ENCODE measurements at regions not wholly inside any gene's neighbourhood (a gene's known extent, or its start where the extent isn't known, plus 50 kb on each side); places are given as distances from the start of the nearest gene placed in this dataset.

DNA sequence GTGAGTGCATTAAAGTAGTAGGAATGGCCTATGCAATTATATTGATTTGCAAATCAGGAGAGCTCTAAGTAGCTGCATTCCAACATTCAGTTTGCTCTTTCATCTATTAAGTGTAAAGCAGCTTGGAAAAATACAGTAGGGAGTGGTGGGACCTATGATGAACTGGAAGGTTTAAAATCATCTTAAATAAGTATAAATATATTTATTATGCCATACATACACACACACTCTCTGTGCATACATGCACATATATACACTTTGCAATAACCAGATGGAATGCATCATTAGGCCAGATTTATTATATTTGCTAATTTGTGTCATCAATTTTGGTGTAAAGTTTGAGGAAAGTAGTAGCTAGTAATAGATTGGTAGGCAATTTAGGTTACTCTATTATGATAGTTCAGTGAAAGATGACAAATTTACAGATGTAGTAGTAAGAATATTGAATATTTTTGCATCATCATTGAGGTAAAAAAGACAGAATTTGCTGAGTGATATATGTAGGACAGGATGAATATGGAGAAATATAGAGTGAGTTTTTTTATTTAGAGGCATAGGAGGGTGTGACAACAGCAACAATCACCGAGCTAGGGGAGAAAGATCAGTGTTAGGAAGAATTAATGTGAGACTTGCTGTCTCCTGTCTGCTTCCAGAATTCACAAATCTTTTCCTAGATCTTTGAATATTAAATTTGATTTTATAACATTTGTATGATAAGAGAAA lies 961.0 kb upstream of the CDH2 start:
- no peak for FAIRE-seq
- Histone ChIP-seq H2AFZ (ENCODE audit: low read length) (no peak overlapping the region), H3K4me2 (ENCODE audit: low read depth, low read length) (no peak overlapping the region), H3K36me3 (replicated peaks in 1 of 2; ENCODE audit: control insufficient read depth in 1 of 2, insufficient read depth in 2 of 2, low read length in 2 of 2) (no peaks in the 10 kb centered on the region), H4K20me1 (ENCODE audit: insufficient read depth, low read length) (no peaks in the 10 kb centered on the region), H3K27ac (ENCODE audit: extremely low read length, insufficient read depth, low read length) (no peak overlapping the region), H3K9me3 (ENCODE audit: low read length) (no peaks in the 10 kb centered on the region), H3K4me1 (ENCODE audit: insufficient read depth, low read length) (no peaks in the 10 kb centered on the region), H3K27me3 (ENCODE audit: control insufficient read depth in 1 of 2, insufficient read depth in 2 of 2, low read length in 2 of 2) (no peaks in the 10 kb centered on the region; a peak in 1 of 5 replicates), H3K9ac (ENCODE audit: insufficient read depth, low read depth, low read length) (no peak overlapping the region), H3K79me2 (ENCODE audit: insufficient read depth, low read length) (no peaks in the 10 kb centered on the region), H3K4me3 (replicated peaks in 1 of 3; ENCODE audit: insufficient read depth in 1 of 3, low read depth in 2 of 3, low read length in 3 of 3) (no peak overlapping the region)
- in situ Hi-C loops (cut with HindIII; ENCODE audit: extremely low pct_ligation_motif_present, low pct_unique_long_range_greater_than_20kb) (no loop called here), intact Hi-C loops (cut with micrococcal nuclease; ENCODE audit: unreplicated experiment) (no loop called here)
- no TSS peak for BruUV-seq (replicated peaks)
- WGBS (ENCODE audit: low lambda C conversion rate): 7% methylated on average over 1 of the region's 1 CpG
- CTCF ChIA-PET (ENCODE audit: low intra/inter-chr PET ratio, low total read pairs): no interaction called here
- no peak for DNase-seq (ENCODE audit: low spot score)
- POLR2A ChIA-PET: no interaction called here
- TF ChIP-seq ZFP36L1 (CRISPR knock-in tag; IDR thresholded peaks at IDR 0.05): no peak
- TF ChIP-seq AGO1 (IDR thresholded peaks at IDR 0.05; ENCODE audit: low read depth, low read length, poor library complexity, severe bottlenecking): no peak
- no peak for TF ChIP-seq GABPB1 (CRISPR knock-in tag; IDR thresholded peaks at IDR 0.05)
- no peak for TF ChIP-seq PRMT3 (CRISPR knock-in tag; IDR thresholded peaks at IDR 0.05; ENCODE audit: borderline replicate concordance, low read depth)
- TF ChIP-seq ZFP41 (CRISPR knock-in tag; IDR thresholded peaks at IDR 0.05; ENCODE audit: borderline replicate concordance): no peak
- TF ChIP-seq STAG1 (CRISPR knock-in tag; IDR thresholded peaks at IDR 0.05): no peak
- TF ChIP-seq ZFX (CRISPR knock-in tag; IDR thresholded peaks at IDR 0.05; ENCODE audit: low read depth): no peak
- no peak for TF ChIP-seq ZNF703 (CRISPR knock-in tag; IDR thresholded peaks at IDR 0.05; ENCODE audit: borderline replicate concordance)
- TF ChIP-seq ZNF337 (CRISPR knock-in tag; IDR thresholded peaks at IDR 0.05; ENCODE audit: borderline replicate concordance, low read depth): no peak
- TF ChIP-seq PHF21A (CRISPR knock-in tag; IDR thresholded peaks at IDR 0.05): no peak
- TF ChIP-seq, protein P1, sequence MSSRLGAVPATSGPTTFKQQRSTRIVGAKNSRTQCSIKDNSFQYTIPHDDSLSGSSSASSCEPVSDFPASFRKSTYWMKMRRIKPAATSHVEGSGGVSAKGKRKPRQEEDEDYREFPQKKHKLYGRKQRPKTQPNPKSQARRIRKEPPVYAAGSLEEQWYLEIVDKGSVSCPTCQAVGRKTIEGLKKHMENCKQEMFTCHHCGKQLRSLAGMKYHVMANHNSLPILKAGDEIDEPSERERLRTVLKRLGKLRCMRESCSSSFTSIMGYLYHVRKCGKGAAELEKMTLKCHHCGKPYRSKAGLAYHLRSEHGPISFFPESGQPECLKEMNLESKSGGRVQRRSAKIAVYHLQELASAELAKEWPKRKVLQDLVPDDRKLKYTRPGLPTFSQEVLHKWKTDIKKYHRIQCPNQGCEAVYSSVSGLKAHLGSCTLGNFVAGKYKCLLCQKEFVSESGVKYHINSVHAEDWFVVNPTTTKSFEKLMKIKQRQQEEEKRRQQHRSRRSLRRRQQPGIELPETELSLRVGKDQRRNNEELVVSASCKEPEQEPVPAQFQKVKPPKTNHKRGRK (CRISPR knock-in tag; IDR thresholded peaks at IDR 0.05): no peak
- TF ChIP-seq, protein P2, sequence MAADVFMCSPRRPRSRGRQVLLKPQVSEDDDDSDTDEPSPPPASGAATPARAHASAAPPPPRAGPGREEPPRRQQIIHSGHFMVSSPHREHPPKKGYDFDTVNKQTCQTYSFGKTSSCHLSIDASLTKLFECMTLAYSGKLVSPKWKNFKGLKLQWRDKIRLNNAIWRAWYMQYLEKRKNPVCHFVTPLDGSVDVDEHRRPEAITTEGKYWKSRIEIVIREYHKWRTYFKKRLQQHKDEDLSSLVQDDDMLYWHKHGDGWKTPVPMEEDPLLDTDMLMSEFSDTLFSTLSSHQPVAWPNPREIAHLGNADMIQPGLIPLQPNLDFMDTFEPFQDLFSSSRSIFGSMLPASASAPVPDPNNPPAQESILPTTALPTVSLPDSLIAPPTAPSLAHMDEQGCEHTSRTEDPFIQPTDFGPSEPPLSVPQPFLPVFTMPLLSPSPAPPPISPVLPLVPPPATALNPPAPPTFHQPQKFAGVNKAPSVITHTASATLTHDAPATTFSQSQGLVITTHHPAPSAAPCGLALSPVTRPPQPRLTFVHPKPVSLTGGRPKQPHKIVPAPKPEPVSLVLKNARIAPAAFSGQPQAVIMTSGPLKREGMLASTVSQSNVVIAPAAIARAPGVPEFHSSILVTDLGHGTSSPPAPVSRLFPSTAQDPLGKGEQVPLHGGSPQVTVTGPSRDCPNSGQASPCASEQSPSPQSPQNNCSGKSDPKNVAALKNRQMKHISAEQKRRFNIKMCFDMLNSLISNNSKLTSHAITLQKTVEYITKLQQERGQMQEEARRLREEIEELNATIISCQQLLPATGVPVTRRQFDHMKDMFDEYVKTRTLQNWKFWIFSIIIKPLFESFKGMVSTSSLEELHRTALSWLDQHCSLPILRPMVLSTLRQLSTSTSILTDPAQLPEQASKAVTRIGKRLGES (CRISPR knock-in tag; IDR thresholded peaks at IDR 0.05; ENCODE audit: borderline replicate concordance): no peak
- TF ChIP-seq ZNF274 (CRISPR knock-in tag; IDR thresholded peaks at IDR 0.05): no peak
- no peak for TF ChIP-seq JUN (CRISPR knock-in tag; IDR thresholded peaks at IDR 0.05)
- TF ChIP-seq TOPORS (CRISPR knock-in tag; IDR thresholded peaks at IDR 0.05): no peak
- TF ChIP-seq PHF20 (CRISPR knock-in tag; IDR thresholded peaks at IDR 0.05): no peak
- no peak for TF ChIP-seq TBX2 (CRISPR knock-in tag; IDR thresholded peaks at IDR 0.05; ENCODE audit: borderline replicate concordance)
- TF ChIP-seq ZNF552 (CRISPR knock-in tag; IDR thresholded peaks at IDR 0.05; ENCODE audit: borderline replicate concordance): no peak
- TF ChIP-seq, protein P3, sequence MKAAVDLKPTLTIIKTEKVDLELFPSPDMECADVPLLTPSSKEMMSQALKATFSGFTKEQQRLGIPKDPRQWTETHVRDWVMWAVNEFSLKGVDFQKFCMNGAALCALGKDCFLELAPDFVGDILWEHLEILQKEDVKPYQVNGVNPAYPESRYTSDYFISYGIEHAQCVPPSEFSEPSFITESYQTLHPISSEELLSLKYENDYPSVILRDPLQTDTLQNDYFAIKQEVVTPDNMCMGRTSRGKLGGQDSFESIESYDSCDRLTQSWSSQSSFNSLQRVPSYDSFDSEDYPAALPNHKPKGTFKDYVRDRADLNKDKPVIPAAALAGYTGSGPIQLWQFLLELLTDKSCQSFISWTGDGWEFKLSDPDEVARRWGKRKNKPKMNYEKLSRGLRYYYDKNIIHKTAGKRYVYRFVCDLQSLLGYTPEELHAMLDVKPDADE (CRISPR knock-in tag; IDR thresholded peaks at IDR 0.05): no peak
- TF ChIP-seq TMF1 (CRISPR knock-in tag; IDR thresholded peaks at IDR 0.05; ENCODE audit: low read depth): no peak
- ATAC-seq: no peak
